ENCODE measurements at regions not wholly inside any gene's neighbourhood (a gene's known extent, or its start where the extent isn't known, plus 50 kb on each side); places are given as distances from the start of the nearest gene placed in this dataset.

DNA sequence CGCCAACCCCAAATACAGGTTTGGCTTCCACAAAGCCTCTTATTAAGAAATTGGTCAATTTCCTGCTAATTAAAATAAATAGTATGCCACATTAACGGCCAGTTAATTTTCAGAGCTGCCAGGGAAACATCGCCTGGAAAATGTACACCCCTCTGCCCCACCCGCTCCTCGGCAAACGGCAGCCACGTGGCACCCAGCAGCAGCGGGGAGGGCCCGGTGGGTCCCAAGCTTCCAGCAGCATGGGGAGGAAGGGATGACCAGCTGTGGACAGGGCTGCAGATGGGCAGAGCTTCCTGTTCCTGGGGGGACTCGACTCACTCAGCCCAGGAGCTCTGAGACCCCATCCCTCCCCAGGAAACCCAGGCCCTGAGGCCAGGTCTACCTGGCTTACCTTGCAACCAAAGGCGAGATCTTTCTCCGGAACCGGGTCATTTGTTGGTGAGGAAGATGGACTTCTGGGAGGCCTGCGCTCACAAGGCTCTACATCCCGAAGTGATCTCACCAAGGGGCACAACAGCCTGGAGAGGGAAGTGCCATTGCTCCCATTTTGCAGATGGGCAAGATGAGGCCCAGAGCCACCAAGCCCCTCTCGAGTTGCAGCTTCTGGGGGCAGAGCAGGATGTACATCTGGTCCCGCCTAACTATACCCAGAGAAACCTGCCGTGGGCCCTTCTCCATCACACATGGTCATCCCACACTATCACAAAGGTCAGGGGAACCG is 68.3 kb downstream of the IGLL1 start:
- no peaks in the 10 kb centered on the region for H3K4me1 ChIP-seq (ENCODE audit: control insufficient read depth in 1 of 2, insufficient read depth in 2 of 2, low read length in 2 of 2)
- no peak for DNase-seq
- no peak overlapping the region for H3K4me3 ChIP-seq (replicated peaks in 1 of 3; ENCODE audit: low read depth in 2 of 3, low read length in 3 of 3)
- H4K20me1 ChIP-seq (ENCODE audit: insufficient read depth, low read length), result no peaks in the 10 kb centered on the region
- H3K79me2 ChIP-seq (ENCODE audit: insufficient read depth, low read length), result no peaks in the 10 kb centered on the region
- H3K27ac Mint-ChIP-seq, result peak overlapping the region in 2 of 7 donors; percentile 63 to 66
- H3K27me3 Mint-ChIP-seq (ENCODE audit: low read depth in 3 of 3), result peaks cover 1 to 8% (median 2%) of the 10 kb centered on the region in 3 donors
- 77% methylated on average over 10 of the region's 19 CpGs for WGBS (ENCODE audit: insufficient coverage)
- H3K4me2 ChIP-seq (replicated peaks; ENCODE audit: extremely low read depth, low read length, poor library complexity, severe bottlenecking), result no peak overlapping the region
- no peak overlapping the region for H3K4me3 Mint-ChIP-seq
- H3K9ac ChIP-seq (ENCODE audit: insufficient read depth, low read length, poor library complexity, severe bottlenecking), result no peak overlapping the region
- no peaks in the 10 kb centered on the region for H3K36me3 Mint-ChIP-seq
- H3K4me1 Mint-ChIP-seq, result no peaks in the 10 kb centered on the region
- intact Hi-C loops (cut with micrococcal nuclease), result no loop called here
- H3K9me3 ChIP-seq (replicated peaks in 1 of 2; ENCODE audit: control insufficient read depth in 1 of 2, insufficient read depth in 1 of 2, low read length in 2 of 2), result no peaks in the 10 kb centered on the region
- H3K36me3 ChIP-seq (replicated peaks in 1 of 2; ENCODE audit: control insufficient read depth in 1 of 2, insufficient read depth in 2 of 2, low read length in 2 of 2), result no peaks in the 10 kb centered on the region
- TF ChIP-seq, protein P1, sequence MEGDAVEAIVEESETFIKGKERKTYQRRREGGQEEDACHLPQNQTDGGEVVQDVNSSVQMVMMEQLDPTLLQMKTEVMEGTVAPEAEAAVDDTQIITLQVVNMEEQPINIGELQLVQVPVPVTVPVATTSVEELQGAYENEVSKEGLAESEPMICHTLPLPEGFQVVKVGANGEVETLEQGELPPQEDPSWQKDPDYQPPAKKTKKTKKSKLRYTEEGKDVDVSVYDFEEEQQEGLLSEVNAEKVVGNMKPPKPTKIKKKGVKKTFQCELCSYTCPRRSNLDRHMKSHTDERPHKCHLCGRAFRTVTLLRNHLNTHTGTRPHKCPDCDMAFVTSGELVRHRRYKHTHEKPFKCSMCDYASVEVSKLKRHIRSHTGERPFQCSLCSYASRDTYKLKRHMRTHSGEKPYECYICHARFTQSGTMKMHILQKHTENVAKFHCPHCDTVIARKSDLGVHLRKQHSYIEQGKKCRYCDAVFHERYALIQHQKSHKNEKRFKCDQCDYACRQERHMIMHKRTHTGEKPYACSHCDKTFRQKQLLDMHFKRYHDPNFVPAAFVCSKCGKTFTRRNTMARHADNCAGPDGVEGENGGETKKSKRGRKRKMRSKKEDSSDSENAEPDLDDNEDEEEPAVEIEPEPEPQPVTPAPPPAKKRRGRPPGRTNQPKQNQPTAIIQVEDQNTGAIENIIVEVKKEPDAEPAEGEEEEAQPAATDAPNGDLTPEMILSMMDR (IDR thresholded peaks at IDR 0.05), result no peak
- H2AFZ ChIP-seq (ENCODE audit: insufficient read depth, low read depth, low read length, poor library complexity, severe bottlenecking), result no peak overlapping the region
- no peaks in the 10 kb centered on the region for H3K27me3 ChIP-seq (ENCODE audit: control insufficient read depth in 2 of 2, insufficient read depth in 2 of 2, low read length in 2 of 2)
- H3K9me3 Mint-ChIP-seq, result no peaks in the 10 kb centered on the region
- H3K27ac ChIP-seq (ENCODE audit: low read depth in 1 of 2, low read length in 2 of 2), result no peak overlapping the region

DNA sequence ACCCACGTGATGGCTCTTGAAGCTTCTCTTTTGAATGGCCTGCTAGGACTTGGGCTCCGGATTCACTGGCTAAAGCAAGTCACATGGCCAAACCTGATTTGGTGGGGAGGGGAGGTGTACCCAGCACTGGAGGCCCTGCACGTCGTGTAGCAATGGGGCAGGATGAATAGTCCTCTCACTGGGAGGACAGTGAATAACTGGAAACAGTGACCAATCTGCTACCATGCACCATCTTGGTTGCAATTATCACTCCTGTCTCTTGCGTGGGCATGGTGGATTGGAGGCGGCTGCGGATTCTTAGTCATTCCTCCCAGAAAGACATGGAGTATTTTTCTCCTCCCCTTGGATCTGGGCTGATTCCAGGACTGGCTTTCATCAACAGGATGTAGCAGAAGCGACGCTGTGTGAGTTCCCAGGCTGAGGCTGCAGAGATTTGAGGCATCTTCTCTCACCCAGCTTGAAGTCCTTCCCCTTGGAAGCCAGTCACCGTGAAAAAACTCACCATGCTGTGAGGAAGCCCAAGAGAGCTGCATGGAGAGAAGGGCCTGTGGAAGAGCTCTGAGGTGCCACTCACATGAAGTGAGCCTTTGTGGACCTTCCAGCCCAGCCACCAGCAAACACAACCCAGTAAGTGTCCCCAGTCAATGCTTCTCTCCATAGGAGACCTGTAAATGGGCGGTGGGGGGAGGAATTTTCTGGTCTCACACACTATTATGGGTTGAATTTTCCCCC is 70.4 kb downstream of the IGLL1 start:
- Mint-ChIP-seq H3K27me3 (ENCODE audit: low read depth in 3 of 3) (peaks cover 1 to 5% (median 2%) of the 10 kb centered on the region in 3 donors), H3K9me3 (no peaks in the 10 kb centered on the region), H3K4me3 (no peak overlapping the region), H3K27ac (no peak overlapping the region), H3K36me3 (no peaks in the 10 kb centered on the region), H3K4me1 (no peaks in the 10 kb centered on the region)
- H3K9ac ChIP-seq (ENCODE audit: insufficient read depth, low read length, poor library complexity, severe bottlenecking), result no peak overlapping the region
- no peaks in the 10 kb centered on the region for H3K36me3 ChIP-seq (replicated peaks in 1 of 2; ENCODE audit: control insufficient read depth in 1 of 2, insufficient read depth in 2 of 2, low read length in 2 of 2)
- no peak overlapping the region for H3K4me2 ChIP-seq (replicated peaks; ENCODE audit: extremely low read depth, low read length, poor library complexity, severe bottlenecking)
- WGBS (ENCODE audit: insufficient coverage), result no CpG with 5 or more reads among the region's 11 CpGs
- H3K9me3 ChIP-seq (replicated peaks in 1 of 2; ENCODE audit: control insufficient read depth in 1 of 2, insufficient read depth in 1 of 2, low read length in 2 of 2), result no peaks in the 10 kb centered on the region
- H2AFZ ChIP-seq (ENCODE audit: insufficient read depth, low read depth, low read length, poor library complexity, severe bottlenecking), result no peak overlapping the region
- TF ChIP-seq, protein P1 (IDR thresholded peaks at IDR 0.05), result no peak
- no peak overlapping the region for H3K27ac ChIP-seq (ENCODE audit: low read depth in 1 of 2, low read length in 2 of 2)
- no peaks in the 10 kb centered on the region for H3K27me3 ChIP-seq (ENCODE audit: control insufficient read depth in 2 of 2, insufficient read depth in 2 of 2, low read length in 2 of 2)
- H3K79me2 ChIP-seq (ENCODE audit: insufficient read depth, low read length), result no peaks in the 10 kb centered on the region
- H3K4me3 ChIP-seq (replicated peaks in 1 of 3; ENCODE audit: low read depth in 2 of 3, low read length in 3 of 3), result no peak overlapping the region
- no peaks in the 10 kb centered on the region for H4K20me1 ChIP-seq (ENCODE audit: insufficient read depth, low read length)
- DNase-seq, result no peak
- no peaks in the 10 kb centered on the region for H3K4me1 ChIP-seq (ENCODE audit: control insufficient read depth in 1 of 2, insufficient read depth in 2 of 2, low read length in 2 of 2)
- intact Hi-C loops (cut with micrococcal nuclease), result no loop called here
